D721Med (cell line): ENCODE measurements at regions not wholly inside any gene's neighbourhood (a gene's known extent, or its start where the extent isn't known, plus 50 kb on each side); places are given as distances from the start of the nearest gene placed in this dataset.

Experiments used
- DNase-seq: peaks from one replicate; pipeline ENCODE4 v3.0.0; 2011; ENCODE audit warnings: low spot score; ENCODE audit not compliant: insufficient read length
- FAIRE-seq: peaks from 2 replicates; lab custom pipeline; 2011; peaks lifted over from hg19 to GRCh38; lab: Jason Lieb, UNC
- CTCF ChIP-seq: IDR thresholded peaks from 2 replicates; pipeline ENCODE4 v1.5.1; 2012; ENCODE audit warnings: mild to moderate bottlenecking, control low read depth; ENCODE audit not compliant: insufficient read depth; ENCODE audit errors: missing control alignments

GRCh38 chr18:69226971-69227370, 173.7 kb upstream of the DOK6 start:
- DNase-seq (no peak), FAIRE-seq (no peak)
- no peak for TF ChIP-seq CTCF

- no peak for FAIRE-seq
These were observed 170.5 kb upstream of the DOK6 start for GRCh38 chr18:69230204-69230603.

GRCh38 chr18:69233465-69234054, 167.1 kb upstream of the DOK6 start:
- no peak for TF ChIP-seq CTCF
- FAIRE-seq (peak; percentile 100), DNase-seq (no peak)

More at GRCh38 chr18:69230204-69230603, 170.5 kb upstream of the DOK6 start:
- TF ChIP-seq CTCF = no peak
- no peak for DNase-seq

- DNase-seq = peak; percentile 63
- FAIRE-seq = peak; percentile 100
- no peak for TF ChIP-seq CTCF
These were observed 160.6 kb upstream of the DOK6 start for GRCh38 chr18:69239849-69240674.

- DNase-seq = no peak
- FAIRE-seq = no peak
- TF ChIP-seq CTCF = no peak
These were observed 154.7 kb upstream of the DOK6 start for GRCh38 chr18:69246027-69246426.

GRCh38 chr18:69250305-69251151, 150.2 kb upstream of the DOK6 start:
- FAIRE-seq (peak; percentile 100), DNase-seq (peak; percentile 37)
- no peak for TF ChIP-seq CTCF
